ENCODE measurements at regions not wholly inside any gene's neighbourhood (a gene's known extent, or its start where the extent isn't known, plus 50 kb on each side); places are given as distances from the start of the nearest gene placed in this dataset.

DNA sequence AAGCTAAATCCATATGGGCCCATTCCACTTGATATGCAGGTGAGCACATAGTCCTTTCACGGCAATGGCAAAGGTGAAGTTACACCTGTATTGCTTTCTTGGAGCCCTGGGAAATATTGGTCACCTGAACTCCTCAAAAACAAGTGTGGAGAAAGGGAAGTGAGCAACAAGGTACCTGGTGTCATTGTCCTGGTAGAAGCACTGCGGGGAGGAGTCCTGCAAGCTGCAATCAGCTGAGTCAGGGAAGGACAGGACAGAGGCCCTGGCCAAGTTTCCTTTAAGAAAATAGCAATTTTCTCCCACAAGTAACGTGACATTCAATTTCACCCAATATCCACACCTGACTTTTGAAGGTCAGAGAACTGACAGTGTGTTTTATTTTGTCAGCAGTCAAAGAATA, 389.1 kb downstream of the IRS2 start:
- DNase-seq: no peak

- no peak for DNase-seq
These were observed 390.1 kb downstream of the IRS2 start for GRCh38 chr13:109396266-109396665.

DNA sequence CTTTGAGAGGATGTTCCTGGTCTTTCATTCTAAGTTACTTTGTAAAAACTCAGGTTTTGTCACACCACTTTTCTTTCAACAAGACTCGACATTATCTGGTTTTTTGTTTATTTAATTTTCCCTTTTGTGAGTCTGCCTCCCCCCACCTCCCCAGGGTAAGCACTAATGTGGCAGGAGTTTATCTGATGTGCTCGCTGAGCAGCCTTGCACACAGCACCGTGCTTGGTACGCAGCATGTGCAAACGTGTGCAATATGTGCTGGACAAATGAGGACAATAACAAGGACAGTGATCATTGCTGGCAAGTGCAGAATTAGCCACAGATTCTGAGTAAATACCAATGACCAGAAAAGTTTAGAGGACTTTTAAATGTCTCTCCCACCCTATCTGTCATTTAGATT, 391.4 kb downstream of the IRS2 start:
- no peak for DNase-seq

- DNase-seq: no peak
These were observed 391.9 kb downstream of the IRS2 start for GRCh38 chr13:109394311-109394988.

- DNase-seq: no peak
These were observed 393.3 kb downstream of the IRS2 start for GRCh38 chr13:109393045-109393444.

DNA sequence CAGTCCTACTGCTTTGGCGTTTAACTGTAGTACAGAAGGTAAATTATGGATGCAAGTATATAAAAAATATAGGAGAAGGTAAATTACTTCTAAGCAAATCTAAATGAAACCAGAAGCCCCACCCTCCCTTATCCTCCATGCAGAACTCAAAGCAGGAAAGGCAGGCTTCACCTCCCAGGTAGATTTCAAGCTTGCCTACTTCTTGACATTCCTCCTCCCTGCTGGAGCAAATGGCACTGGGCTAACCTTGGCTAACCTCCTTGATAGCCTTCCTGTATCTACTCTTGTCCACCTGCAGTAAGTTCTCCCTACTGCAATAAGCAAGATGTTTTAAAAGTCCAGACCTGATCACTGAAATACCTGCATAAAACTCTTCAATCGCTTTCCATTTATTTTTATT, 396.0 kb downstream of the IRS2 start:
- no peak for DNase-seq

- no peak for DNase-seq
These were observed 396.5 kb downstream of the IRS2 start for GRCh38 chr13:109389892-109390345.

GRCh38 chr13:109389456-109389855, 396.9 kb downstream of the IRS2 start:
- DNase-seq: no peak

DNA sequence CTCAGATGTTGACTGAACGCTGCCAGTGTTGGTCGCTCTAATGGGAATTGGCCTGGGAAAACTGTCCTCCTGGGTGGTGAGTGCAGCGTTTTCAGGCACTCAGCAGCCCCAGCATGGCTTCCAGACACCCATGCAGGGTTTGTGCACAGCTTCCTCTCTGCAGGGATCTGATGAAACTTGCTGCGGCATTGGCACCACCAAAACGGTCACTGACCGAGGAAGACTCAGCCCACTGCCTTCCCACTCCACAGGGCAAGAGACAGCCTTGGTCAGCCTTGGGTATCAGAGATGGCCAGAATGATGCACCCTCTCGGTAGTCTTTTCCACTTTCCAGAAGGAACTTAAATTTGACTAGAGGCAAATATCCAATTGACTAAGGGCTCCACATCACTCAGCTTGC, 398.9 kb downstream of the IRS2 start:
- DNase-seq: no peak

DNA sequence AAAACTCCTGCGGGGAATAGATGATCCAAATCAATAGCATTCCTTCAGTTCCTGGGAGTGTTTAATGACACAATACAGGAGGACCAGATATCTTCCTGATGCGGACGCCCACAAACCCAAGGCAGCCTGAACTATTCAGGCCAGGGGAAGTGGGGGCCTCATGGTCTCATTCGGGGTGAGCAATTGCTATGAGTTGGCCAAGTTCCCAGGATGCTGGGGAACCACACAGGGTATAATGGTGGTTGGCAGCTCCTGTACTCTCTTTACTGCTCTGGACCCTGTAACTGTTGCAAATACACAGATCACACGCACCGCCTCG, 401.2 kb downstream of the IRS2 start:
- DNase-seq: no peak

GRCh38 chr13:109384491-109385241, 401.7 kb downstream of the IRS2 start:
- DNase-seq: no peak

- no peak for DNase-seq
These were observed 402.7 kb downstream of the IRS2 start for GRCh38 chr13:109383683-109384082.

- no peak for DNase-seq
These were observed 404.7 kb downstream of the IRS2 start for GRCh38 chr13:109381546-109382180.

- no peak for DNase-seq
These were observed 405.9 kb downstream of the IRS2 start for GRCh38 chr13:109380457-109380856.

DNA sequence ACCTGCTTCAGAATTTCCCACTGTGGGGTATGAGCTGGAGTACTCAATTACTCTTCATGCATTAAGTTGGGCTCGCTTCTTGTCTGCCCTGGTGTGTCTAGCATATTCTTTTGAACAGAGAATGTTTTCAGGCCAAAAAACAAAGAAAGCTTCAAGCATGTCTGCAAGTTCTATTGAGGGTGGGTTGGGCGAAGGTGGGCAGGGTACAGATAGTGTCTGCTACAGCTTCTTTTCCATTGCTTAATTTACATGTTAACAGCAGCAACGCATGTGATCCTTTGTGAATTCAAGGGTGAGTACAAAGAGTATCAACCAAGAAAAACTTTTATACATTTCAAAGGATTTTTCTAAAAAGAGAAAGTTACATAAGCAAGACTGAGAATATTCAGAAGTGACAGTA, 406.5 kb downstream of the IRS2 start:
- DNase-seq: no peak

DNA sequence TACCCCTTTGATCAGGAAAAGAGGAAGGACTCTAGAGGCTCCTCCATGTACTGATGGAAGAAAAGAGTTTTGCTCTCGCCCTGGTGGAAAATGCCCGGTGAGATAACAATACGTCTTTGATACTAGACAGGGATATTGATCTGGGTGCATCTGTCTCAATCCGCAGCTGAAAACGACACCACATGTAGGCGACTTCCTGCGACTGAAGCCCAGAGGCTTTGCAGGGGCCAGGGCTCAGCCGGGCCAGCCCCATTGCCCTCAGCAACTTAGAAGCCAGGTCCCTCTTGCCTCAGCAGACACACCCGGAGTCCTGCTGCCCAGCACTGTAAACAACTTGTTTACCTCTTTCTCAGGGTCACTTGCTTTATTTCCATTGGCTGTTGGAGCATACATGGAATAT, 409.4 kb downstream of the IRS2 start:
- no peak for DNase-seq

DNA sequence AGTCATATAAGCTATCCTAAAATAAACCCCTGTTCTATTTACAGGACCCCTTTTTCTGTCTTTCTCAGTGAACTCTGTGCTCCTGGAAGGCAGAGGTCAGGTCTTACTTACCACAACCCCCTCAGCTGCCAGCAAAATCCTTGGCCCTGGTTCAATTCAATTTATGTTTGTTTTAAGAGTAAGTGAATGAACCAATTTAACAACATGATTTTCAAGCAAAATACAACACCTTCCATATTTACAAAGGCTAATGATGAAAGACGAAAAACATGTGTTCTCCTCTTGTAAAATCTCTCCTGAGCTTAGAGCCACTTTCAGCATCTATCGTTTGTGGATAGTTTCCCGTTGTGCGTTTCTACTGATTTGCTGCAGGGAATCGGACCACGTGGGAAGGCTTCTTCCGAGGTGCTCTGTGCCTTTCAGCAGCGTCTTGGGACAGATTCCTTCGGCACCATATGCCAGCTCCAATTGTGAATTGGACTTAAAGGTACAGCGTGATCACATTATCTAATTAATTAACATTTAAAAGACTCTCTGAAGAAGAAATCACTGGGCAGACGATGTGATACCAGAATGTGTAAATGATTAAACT, 411.7 kb downstream of the IRS2 start:
- DNase-seq: no peak

DNA sequence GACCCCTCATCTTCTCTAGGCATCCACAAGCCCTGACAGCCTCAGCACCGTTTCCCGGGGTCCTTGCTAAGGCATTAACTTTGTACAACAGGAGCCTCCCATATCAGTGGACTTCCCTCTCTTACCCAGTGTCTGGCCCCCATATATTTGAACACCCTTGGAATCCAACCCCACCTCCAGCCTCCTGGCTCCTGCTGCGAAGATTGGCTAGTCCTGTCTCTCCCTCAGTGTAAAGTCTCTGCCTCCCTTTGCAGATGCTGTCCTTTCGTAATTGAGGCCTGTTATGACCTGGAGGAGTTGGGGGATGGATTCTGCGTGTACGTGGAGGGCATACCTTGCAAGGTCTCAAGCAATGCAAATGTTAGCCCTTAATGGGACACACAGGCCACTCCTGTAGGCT, 413.7 kb downstream of the IRS2 start:
- DNase-seq: no peak

DNA sequence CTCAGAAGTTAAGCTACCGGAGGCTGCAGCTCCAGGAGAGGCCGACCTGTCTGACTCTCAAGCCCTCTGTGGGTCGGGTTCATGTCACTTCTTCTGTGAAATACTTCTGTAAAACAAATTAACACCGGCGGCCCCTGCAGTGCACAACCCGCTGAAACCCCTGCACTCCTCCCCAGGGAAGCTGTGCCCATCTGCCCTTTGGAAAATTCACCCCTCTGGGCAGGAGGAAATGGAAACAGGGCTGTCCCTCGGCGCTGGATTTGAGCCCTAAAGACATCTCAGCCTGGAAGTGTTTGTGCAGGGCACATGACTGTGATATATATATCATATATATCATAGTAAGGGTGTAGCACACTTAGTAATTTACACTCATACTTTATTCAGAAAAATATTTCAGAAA, 415.3 kb downstream of the IRS2 start:
- DNase-seq: no peak

GRCh38 chr13:109370496-109370895, 415.9 kb downstream of the IRS2 start:
- no peak for DNase-seq

DNA sequence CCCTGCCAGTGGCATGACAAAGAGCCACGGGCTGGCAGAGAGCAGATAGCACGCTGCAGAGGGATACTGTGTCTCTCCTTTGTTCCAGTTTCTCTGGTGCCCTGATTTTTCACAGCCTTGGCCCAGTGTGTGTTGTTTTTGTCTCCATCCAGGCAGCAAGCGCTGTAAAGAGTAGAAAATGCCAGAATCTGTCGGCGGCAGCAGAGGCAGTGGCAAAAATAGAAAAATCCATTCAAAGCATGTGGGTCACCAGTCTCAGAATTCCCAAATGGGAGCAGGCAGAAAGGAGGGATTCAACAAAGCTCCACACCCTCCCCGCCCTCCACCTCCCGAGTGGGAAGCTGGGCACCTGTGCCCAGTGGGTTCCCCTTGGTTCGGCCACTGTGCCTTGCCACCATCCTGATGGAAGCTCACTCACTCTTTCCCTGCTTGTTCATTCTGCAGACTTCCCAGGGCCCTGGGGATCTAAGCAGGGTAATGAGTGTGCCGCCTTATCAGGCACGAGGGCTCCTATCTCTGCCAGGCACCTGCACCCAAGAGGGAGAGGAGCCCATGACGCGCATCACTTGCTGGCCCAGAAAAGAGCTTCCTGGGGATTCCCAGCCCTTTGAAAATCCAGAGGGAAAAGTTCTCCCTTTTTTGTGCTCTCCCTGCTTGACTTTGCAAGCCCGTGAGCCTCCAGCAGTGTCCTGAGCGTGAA, 416.9 kb downstream of the IRS2 start:
- DNase-seq: no peak

DNA sequence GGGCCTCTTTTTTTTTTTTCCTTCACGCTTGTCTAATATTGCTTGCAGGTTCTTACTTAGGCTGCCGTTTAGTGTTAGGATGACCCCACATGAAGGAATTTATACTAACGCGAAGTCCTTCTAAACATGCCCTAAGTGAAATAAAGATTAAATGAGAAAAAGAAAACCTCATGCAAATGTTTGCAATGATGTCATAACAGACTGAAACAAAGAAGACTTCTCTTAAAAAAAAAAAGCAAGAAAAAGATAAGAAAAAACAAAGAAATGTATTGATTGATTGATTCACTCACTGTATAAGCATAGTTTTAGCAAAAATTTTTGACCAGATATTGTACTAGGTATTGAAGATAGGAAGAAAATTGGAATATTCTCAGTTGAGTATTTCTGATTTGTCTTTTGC, 418.2 kb downstream of the IRS2 start:
- no peak for DNase-seq

- no peak for DNase-seq
These were observed 419.9 kb downstream of the IRS2 start for GRCh38 chr13:109366525-109366924.
